ENCODE measurements at regions not wholly inside any gene's neighbourhood (a gene's known extent, or its start where the extent isn't known, plus 50 kb on each side); places are given as distances from the start of the nearest gene placed in this dataset.

- TF ChIP-seq PAX8 (CRISPR knock-in tag; IDR thresholded peaks at IDR 0.05; ENCODE audit: borderline replicate concordance) (no peak), ZNF251 (CRISPR knock-in tag; IDR thresholded peaks at IDR 0.05) (no peak), ZNF468 (CRISPR knock-in tag; IDR thresholded peaks at IDR 0.05) (no peak), HINFP (CRISPR knock-in tag; IDR thresholded peaks at IDR 0.05; ENCODE audit: low read depth) (no peak), ZNF646 (CRISPR knock-in tag; IDR thresholded peaks at IDR 0.05) (no peak)
Measured at GRCh38 chr5:82666312-82666711, 388.2 kb upstream of the RPS23 start (continued).

DNA sequence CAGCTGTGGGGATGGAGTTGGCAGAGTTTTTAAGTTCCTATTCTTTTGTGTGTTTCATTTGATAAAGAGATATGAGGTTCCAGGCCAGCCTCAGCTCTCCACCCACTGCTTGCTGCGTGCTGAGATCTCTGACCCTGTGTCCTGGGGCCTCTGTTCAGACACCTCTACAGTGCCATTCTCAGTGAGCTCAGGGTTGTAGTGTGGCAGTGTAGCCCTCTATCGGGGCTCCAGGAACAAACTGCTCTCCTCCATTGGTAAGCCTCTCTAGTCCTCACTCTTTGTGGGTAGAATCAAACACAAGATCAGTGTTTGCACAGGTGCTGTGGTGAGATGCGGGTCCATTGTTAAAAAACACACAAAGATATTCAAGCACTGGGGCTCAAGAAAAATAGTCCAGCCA is 386.6 kb upstream of the RPS23 start:
- H3K79me2 ChIP-seq (ENCODE audit: insufficient read depth, low read length): no peaks in the 10 kb centered on the region
- no peak overlapping the region for H2AFZ ChIP-seq (ENCODE audit: low read length)
- H3K4me2 ChIP-seq (ENCODE audit: low read depth, low read length): 0 out of 2 replicates have a peak overlapping the region, but pooled peaks have one; percentile 13
- DNase-seq (ENCODE audit: low spot score) (peak; percentile 14), FAIRE-seq (no peak), ATAC-seq (peak; percentile 93)
- BruUV-seq (replicated peaks): no TSS peak
- CTCF ChIA-PET (ENCODE audit: low intra/inter-chr PET ratio, low total read pairs): no interaction called here
- H3K27me3 ChIP-seq (ENCODE audit: control insufficient read depth in 1 of 2, insufficient read depth in 2 of 2, low read length in 2 of 2): no peaks in the 10 kb centered on the region
- peaks cover 22% of the 10 kb centered on the region; the same call in 1 of the 2 replicates for H3K4me1 ChIP-seq (ENCODE audit: insufficient read depth, low read length)
- no peak overlapping the region for H3K9ac ChIP-seq (ENCODE audit: insufficient read depth, low read depth, low read length)
- H3K27ac ChIP-seq (ENCODE audit: extremely low read length, insufficient read depth, low read length): no peak overlapping the region
- no peak overlapping the region for H3K4me3 ChIP-seq (replicated peaks in 1 of 3; ENCODE audit: insufficient read depth in 1 of 3, low read depth in 2 of 3, low read length in 3 of 3)
- in situ Hi-C loops (cut with HindIII; ENCODE audit: extremely low pct_ligation_motif_present, low pct_unique_long_range_greater_than_20kb): no loop called here
- POLR2A ChIA-PET: no interaction called here
- intact Hi-C loops (cut with micrococcal nuclease; ENCODE audit: unreplicated experiment): no loop called here
- H3K9me3 ChIP-seq (ENCODE audit: low read length): no peaks in the 10 kb centered on the region
- WGBS (ENCODE audit: low lambda C conversion rate): 0% methylated on average over 3 of the region's 3 CpGs
- H4K20me1 ChIP-seq (ENCODE audit: insufficient read depth, low read length): no peaks in the 10 kb centered on the region
- no peaks in the 10 kb centered on the region for H3K36me3 ChIP-seq (replicated peaks in 1 of 2; ENCODE audit: control insufficient read depth in 1 of 2, insufficient read depth in 2 of 2, low read length in 2 of 2)
- TF ChIP-seq ZC3H4 (CRISPR knock-in tag; IDR thresholded peaks at IDR 0.05; ENCODE audit: borderline replicate concordance) (no peak), POLR2A (IDR thresholded peaks at IDR 0.05; ENCODE audit: insufficient read depth in 1 of 2, low read depth in 2 of 2, low read length in 2 of 2) (no peak), ZNF639 (CRISPR knock-in tag; conservative IDR thresholded peaks at IDR 0.05) (no peak), SOX6 (IDR thresholded peaks at IDR 0.05) (no peak), SOX6 (CRISPR knock-in tag; IDR thresholded peaks at IDR 0.05) (peak; percentile 31; the same call in 1 of the 2 replicates), SP140L (CRISPR knock-in tag; IDR thresholded peaks at IDR 0.05; ENCODE audit: borderline replicate concordance) (no peak), STAG1 (CRISPR knock-in tag; IDR thresholded peaks at IDR 0.05) (peak; percentile 59), ADNP (CRISPR knock-in tag; IDR thresholded peaks at IDR 0.05) (no peak)
- TF ChIP-seq, protein P1, sequence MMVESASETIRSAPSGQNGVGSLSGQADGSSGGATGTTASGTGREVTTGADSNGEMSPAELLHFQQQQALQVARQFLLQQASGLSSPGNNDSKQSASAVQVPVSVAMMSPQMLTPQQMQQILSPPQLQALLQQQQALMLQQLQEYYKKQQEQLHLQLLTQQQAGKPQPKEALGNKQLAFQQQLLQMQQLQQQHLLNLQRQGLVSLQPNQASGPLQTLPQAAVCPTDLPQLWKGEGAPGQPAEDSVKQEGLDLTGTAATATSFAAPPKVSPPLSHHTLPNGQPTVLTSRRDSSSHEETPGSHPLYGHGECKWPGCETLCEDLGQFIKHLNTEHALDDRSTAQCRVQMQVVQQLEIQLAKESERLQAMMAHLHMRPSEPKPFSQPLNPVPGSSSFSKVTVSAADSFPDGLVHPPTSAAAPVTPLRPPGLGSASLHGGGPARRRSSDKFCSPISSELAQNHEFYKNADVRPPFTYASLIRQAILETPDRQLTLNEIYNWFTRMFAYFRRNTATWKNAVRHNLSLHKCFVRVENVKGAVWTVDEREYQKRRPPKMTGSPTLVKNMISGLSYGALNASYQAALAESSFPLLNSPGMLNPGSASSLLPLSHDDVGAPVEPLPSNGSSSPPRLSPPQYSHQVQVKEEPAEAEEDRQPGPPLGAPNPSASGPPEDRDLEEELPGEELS (CRISPR knock-in tag; IDR thresholded peaks at IDR 0.05): no peak

All from HepG2 (cell line).